DMS53 treated with DMSO at 0.1 percent for 48 hours (cell line): ENCODE measurements at regions not wholly inside any gene's neighbourhood (a gene's known extent, or its start where the extent isn't known, plus 50 kb on each side); places are given as distances from the start of the nearest gene placed in this dataset.

Experiments used
- DNase-seq: peaks from one replicate; lab custom pipeline; 2025; ENCODE audit not compliant: unreplicated experiment; lab: John Stamatoyannopoulos, UW

DNA sequence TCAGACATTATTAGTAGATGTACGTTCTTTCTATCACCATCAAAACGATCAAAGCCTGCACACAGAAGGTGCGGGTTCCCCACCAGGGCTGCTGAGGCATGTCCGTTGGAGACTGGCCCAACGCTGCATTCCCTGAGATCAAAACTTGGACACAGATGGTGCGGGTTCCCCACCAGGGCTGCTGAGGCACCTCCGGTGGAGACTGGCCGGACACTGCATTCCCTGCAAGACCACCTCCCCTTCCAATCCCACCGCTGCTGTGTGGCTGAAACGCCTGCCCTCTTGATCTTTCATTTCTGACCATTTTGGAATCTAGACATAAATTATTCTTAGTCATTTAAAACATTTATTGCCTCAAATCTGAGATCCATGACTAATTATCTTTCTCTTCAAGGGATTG is 254.2 kb upstream of the SALL3 start:
- DNase-seq = no peak

DNA sequence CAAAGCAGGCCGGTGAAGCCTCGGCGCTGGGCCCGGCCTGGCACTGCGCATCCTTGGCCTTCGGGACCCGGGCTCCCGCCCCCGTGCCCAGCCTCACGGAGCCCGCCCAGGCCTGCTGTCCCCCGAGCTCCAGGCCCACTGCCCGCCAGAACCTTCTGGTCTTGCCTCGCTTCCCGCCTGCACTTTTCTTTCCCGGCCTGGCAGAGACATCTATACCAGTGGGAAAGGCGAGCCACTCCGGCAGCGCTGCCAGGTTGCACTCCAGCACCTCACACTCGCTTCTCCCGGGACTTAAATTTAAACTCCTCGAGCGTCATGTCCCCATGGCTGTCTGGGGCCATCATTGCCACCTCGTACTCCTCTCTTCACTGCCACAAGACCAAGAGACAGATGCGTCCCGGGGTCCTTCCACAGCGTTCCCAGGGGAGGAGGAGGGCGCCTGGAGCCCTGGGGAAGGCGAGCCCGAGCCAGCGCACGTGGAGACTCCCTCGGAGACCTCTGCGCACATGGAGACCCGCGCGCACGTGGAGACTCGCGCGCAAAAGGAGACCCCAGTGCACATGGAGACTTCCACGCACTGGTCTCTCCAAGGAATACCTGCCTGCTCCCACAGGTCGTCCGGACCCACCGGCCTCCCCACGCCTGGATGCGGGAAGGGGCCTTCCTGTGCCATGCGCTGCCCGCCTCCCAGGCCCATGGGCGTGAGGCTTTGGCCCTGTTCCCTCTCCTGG is 253.1 kb upstream of the SALL3 start:
- no peak for DNase-seq

DNA sequence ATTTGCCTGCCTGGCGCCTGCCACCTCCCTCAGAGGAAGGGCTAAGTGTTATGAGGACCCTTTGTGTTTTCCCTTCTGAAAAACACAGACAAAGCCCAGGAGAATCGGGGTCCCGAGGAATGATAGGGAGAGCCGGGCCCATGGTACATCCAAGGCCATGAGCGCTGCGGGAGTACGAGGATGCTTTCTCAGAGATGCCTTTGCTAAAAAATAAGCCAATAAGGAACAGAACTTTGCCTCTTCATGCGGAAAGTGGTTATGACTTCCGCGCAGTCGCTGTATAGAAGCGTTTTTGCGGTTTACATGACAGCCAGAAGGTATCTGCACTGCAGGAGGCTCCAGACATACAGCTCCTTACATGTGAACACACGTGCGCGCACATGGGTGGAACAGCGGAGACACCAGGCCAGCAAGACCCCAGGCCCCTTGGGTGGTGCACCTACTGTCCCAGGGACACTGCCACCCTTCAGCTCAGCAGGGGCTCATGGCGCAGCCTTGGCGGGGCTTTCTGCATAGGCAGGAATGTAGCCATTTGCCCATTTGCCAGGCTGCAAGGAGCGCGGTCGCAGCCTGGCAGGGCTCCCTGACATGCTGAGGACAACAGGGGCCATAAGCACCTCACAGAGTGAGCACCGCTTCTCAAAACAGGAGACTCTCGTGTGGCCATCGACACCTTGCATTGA is 252.4 kb upstream of the SALL3 start:
- DNase-seq = no peak

GRCh38 chr18:78727877-78728783 is 251.5 kb upstream of the SALL3 start:
- DNase-seq = no peak

DNA sequence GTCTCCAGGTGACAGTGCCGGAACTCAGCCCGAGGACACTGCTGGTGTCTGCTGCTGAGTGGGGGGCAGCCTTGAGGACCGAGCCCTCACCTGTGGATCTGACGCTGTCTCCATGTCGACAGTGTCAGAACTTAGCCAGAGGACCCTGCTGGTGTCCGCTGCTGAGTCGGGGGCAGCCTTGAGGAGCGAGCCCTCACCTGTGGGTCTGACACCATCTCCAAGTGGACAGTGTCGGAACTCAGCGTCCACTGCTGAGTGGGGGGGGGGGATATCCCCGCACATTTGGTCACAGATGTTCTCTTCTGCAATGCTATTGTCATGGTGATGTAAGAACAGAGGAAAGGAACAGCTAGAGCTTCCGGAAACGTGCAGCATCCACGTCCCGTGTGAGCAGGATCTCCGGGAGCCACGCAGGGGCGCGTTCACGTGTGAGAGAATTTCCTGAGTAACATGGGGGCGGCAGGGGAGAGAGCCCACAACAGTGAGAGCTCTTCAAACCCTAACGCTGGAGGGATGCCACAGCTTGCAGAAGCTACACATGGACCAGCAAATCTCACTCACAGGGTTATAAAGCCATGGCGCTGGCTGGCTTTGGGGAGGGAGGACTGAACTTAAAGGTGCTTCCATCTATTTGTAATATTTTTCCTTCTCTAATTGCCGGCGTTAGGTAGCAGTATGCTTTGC is 250.7 kb upstream of the SALL3 start:
- no peak for DNase-seq

GRCh38 chr18:78730546-78730945 is 249.1 kb upstream of the SALL3 start:
- no peak for DNase-seq

DNA sequence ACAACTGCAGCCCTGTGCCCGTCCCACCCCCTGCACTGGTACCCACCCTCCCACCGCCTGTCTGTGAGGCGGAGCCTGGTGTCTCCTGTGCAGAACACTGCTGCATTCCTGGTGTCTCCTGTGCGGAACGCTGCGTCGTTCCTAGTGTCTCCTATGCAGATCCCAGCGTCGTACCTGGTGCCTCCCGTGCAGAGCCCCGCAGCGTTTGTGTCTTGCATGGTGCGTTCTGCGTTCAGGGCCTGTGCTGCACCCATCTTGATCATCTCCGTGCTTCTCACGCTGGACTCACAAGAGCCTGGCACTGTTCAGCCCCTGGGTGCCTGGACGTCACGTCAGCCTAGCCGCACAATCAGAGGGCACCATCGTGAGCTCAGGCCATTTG is 248.6 kb upstream of the SALL3 start:
- DNase-seq = no peak

DNA sequence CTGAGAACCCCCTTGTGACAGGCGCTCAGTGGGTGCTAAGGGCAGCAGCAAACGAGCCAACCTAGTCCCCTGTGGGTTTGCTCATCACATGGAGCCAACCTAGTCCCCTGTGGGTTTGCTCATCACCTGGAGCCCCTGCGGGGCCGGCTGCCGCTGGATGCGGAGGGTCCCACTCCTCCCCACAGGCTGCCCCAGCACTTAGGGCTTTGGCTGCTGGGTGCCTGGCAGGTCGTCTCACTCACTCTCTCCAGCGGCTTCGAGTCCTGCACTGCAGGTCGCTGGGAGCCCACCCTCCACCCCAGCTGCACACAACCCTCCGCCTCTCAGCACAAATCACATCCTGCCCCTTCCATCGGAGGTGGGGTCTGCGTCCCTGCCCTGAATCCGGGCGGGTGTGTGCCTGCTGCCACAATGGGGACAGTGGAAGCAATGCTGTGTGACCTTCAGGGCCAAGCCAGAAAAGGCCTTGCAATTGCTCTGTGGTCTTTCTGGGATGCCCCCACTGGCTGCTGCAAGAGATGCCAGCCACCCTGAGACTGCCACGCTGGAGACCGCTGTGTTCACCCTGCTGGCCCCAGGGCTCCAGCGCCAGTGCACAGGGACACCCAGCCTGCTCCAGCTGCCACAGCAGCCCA is 248.1 kb upstream of the SALL3 start:
- no peak for DNase-seq

GRCh38 chr18:78732273-78733210 is 247.1 kb upstream of the SALL3 start:
- DNase-seq = no peak

DNA sequence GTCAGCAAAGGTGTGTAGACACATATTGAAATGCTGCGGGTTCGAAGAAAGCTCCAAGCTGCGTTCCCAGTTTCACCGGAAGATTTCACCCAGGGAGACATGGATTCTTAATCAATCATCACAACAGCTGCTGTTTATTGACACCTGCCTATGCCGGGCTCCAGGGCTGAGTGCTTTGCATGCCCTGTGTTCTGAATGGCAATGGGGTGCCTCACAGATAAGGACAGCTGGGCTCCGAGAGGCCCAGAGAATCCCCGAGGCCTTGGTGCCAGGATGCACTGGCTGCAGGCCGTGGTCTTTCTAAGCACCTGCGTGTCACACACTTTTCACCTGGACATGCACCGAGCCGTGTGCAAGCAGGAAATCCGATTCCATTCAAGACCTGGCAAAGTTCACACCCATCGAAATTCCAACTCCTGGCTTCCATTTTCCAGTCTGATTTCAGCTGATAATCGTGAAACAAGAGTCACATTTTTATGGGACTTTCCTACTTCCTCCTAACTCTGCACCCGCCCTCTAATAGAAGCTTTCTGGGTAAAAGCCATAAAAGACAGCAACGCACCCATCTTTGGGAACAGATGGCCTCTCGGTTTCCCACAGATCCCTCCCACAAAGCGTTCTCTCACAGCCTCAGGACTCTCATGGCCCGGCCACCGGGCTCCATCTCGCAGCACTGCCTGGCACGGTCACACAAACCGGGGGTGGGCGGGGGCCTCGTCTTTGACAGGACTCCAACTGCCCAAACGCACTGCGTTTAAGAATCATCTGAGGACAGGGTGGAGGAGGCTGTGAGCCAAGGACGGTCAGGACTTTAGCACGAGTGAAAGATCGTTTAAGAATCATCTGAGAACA is 245.6 kb upstream of the SALL3 start:
- no peak for DNase-seq

- no peak for DNase-seq
Observed at GRCh38 chr18:78734614-78734945, 245.0 kb upstream of the SALL3 start.

- no peak for DNase-seq
Observed at GRCh38 chr18:78735131-78736014, 244.2 kb upstream of the SALL3 start.

DNA sequence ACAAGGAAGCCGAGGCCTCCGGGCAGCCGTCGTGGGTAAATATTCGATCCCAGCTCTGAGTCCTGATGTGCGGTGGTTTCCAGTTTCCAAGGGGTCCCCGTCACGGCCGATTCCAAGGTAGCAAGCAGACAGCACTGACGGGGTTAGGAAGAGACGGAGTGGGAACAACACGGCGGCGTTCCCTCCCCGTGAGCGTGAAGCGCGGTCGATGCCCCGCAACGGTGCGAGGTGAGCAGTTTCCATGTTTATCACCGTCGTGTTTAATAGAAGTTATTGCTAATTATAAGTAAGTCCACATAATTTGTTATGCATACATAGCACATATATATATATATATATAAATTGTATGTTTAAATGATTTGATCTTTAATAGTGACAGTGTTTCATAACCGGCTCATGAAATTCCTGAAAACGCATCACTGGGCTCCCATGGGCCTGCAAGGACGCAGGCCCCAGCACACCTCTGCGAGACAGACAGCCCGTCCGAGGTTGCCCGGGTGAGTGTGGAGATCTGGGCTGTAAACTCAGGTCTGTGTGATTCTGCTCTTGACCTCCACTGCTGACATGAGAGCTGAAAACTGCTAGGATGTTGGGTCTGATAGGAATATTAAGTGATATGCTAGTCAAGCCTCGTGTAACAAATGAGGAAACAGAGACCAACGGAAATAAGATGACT is 243.5 kb upstream of the SALL3 start:
- no peak for DNase-seq

DNA sequence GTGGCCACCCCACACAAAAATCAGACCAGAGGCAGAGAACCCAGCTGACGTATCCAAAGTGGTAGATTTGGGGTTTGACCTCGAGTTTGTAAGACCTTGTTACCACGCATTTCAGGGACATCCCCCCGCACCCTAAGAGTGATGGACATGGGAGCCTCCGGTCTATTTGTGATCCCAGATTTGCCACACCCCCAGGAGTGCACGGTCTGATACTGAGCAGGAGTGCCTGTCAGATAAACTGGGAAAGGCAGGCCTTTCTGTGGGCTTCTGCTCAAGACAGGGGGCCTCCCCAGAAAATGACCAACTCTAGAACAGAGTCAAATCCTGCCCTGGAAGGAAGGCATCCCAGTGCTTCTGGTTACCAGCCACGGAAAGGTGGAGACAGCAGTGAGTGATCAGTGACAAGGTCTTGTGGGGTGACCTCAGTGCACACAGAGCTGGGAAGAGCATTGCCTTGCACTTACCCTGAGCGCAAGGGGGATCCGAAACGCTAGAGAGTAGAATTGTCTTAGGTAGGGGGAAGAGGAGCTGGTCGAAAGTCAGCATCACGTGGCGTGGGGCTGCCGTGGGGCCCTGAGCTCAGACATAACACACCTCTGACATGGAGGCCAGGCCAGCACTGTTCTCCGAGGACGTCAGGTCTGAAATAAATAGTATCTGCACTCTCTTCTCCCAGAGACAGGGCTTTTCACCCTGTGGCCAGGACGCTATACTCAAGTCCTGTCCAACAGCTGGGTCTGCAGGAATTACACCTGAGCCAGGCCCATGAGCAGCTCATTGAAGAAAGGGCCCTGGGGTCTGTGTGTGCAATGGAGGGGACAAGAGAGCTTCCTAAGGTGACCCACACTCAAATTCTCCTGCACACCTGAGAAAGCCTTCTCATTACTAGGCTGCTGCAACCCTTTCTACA is 242.4 kb upstream of the SALL3 start:
- no peak for DNase-seq

GRCh38 chr18:78738076-78738690 is 241.4 kb upstream of the SALL3 start:
- no peak for DNase-seq

GRCh38 chr18:78739115-78739514 is 240.5 kb upstream of the SALL3 start:
- DNase-seq = no peak
